ENCODE measurements at regions not wholly inside any gene's neighbourhood (a gene's known extent, or its start where the extent isn't known, plus 50 kb on each side); places are given as distances from the start of the nearest gene placed in this dataset.

DNA sequence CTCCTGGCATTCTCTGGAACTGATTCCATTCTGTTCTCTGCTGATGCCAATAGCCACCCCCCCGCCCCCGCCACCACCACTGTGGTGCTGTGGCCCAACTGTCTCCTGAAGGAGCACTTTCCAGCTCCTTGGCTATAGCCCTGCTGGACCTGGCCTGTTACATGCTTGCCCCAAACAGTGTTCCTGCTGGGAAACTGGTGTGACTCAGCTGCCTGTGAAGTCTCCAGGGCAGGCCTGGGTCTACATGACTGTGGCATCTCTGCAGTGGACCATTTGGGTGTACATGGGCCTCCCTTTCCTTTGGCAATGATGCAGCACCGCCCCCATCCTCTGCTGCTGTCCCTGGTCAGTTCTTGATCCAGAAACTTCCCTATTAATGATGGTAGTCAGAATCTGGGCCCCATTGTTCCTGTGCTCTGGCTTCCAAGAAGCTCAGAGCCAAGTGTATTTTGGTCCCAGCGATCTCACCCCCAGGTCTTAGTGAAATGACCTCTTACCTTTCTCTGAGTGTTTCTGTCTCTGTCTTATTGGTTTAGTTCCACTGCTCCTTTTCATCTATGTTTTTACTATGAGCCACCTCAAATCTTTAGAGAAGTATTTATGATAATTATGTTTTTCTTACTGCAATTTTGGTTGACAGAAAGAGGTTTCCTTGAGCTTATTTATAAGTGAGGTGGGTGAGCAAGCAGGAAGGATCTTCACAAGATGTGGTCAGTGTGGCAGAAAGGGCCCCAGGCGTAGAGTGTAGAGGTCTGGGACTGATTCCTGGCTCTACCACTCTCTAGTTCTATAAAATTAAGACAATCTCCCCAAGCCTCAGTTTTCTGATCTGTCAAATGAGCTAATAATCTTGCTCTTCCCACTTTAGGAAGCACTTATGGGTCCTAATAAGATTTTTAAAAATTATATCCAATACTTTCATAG lies 210.7 kb upstream of the EOLA2 start:
- TF ChIP-seq, protein P1, sequence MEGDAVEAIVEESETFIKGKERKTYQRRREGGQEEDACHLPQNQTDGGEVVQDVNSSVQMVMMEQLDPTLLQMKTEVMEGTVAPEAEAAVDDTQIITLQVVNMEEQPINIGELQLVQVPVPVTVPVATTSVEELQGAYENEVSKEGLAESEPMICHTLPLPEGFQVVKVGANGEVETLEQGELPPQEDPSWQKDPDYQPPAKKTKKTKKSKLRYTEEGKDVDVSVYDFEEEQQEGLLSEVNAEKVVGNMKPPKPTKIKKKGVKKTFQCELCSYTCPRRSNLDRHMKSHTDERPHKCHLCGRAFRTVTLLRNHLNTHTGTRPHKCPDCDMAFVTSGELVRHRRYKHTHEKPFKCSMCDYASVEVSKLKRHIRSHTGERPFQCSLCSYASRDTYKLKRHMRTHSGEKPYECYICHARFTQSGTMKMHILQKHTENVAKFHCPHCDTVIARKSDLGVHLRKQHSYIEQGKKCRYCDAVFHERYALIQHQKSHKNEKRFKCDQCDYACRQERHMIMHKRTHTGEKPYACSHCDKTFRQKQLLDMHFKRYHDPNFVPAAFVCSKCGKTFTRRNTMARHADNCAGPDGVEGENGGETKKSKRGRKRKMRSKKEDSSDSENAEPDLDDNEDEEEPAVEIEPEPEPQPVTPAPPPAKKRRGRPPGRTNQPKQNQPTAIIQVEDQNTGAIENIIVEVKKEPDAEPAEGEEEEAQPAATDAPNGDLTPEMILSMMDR (conservative IDR thresholded peaks at IDR 0.05): no peak
- no peak for TF ChIP-seq ZFX (IDR thresholded peaks at IDR 0.05)
- no peak overlapping the region for H3K27ac ChIP-seq

DNA sequence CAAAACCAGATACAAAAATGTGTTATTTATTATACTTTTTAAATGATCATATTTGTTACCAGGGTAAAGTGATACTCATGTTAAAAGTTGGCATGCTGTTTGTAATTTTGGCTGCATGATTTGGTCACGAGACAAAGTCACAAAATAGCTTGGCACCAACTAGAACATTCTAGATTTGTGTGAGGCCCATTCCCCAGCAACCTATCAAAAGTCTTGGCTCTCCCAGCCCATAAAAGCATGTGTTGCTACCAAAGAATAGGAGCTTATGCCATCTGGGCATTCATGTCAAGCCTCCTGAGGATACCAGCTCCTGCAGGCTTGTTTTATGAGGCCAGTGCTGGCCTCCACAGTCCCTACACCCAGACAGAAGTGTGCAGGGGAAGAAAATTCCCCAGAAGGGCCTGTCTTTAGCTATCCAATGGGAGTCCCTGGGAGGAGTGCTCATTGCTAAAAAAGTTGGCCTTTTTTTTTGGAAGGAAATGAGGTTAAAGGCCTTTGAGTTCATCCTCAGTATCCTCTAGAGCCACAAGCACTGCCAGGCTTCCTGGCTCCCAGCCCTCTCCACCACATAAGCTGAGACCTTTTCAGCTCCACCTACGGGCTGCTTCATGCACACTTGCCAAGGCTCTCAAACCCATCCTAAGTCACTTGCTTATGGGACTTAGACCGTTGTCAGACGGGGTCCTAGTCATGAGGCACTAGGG lies 211.9 kb upstream of the EOLA2 start:
- TF ChIP-seq, protein P1 (conservative IDR thresholded peaks at IDR 0.05): no peak
- no peak for TF ChIP-seq ZFX (IDR thresholded peaks at IDR 0.05)
- H3K27ac ChIP-seq: no peak overlapping the region

DNA sequence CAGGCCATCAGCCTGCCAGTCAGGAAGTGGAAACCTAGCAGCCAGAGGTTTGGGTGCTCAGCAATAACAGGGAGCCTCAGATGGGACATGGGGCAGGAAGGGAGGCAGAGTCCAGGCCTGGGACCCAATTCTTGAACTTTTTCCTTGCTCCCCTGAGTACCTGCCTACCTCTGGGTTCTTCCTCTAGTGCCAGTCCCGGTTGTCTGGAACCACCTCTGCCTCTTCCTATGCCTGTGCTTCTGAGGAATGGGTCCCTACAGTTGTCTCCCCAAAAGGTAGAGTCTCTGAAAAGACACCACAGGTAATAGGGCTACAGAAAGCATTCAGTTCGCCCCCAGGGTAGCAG lies 212.4 kb upstream of the MAMLD1 start:
- TF ChIP-seq, protein P1 (conservative IDR thresholded peaks at IDR 0.05): no peak
- TF ChIP-seq ZFX (IDR thresholded peaks at IDR 0.05): no peak
- no peak overlapping the region for H3K27ac ChIP-seq

DNA sequence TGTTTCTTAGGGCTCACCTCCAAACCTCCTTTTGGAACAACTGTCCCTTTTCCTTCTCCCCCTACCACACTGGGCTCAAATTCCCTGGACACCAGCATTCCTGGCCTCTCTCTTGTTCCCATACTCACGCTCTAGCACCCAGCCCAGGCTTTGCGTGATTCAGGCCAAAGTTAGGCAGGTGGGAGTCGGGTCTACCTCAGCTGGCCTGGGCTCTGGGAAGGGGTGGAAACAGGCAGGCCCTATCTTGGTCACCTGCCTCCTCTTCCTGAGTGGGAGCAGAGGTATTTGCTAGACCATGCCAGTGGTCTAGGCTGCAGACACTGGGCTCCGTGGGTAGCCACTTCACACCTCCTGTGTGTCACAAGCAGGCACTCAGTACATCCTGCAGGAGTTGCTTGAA lies 211.1 kb upstream of the MAMLD1 start:
- TF ChIP-seq ZFX (IDR thresholded peaks at IDR 0.05): no peak
- TF ChIP-seq, protein P1 (conservative IDR thresholded peaks at IDR 0.05): no peak

DNA sequence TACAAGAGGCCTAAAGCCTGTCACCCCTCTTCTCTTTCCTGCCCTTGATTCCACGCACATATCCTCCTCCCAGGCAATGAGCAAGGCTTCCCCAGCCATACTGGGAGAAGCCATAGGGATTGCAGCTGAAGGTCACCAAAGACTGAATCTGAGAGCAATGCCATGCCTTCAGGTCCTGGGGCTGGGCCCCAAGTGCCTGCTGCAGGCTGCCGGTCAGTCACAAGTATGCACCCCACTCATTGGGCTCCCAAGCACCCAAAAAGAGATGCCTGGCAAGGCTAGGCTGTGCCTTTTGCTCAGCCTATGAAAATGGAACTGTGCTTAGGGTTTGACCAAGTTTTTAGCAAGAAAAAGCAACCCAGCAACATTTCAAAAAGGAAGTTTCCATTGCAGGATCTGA lies 210.6 kb upstream of the MAMLD1 start:
- TF ChIP-seq, protein P1 (conservative IDR thresholded peaks at IDR 0.05): no peak
- no peak for TF ChIP-seq ZFX (IDR thresholded peaks at IDR 0.05)
- H3K27ac ChIP-seq: no peak overlapping the region

More for the DNA sequence above, 211.1 kb upstream of the MAMLD1 start:
- no peak overlapping the region for H3K27ac ChIP-seq

DNA sequence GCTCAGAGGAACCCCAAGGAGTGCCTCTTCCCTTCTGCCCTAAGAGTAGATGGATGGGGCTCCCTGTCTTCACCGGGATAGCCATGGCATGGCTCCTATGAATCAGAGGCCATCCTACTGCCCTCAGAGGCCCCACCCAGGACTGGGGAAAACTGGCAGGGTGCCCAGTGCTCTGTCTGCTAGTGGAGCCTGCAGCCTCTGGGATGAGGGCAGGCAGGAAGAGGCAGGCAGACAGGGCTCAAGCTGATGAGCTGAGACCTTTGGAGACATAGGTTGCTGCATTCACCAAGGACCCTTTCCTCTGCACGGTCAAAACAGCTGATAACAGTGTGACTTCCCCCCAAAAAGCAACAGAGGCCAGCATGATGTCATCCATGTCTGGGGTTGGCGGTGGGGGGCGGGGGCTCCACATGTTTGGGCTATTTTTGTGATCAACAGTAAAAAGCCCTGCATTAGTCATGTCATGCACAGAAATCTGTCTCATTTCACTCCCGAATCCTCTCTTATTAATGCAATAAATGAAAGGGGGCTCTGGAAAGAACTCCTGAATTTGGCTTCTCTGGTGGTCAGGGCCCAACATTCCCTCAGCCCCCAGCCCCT lies 207.6 kb upstream of the MAMLD1 start:
- H3K27ac ChIP-seq: no peak overlapping the region

More for the DNA sequence above, 207.6 kb upstream of the MAMLD1 start:
- TF ChIP-seq, protein P1 (conservative IDR thresholded peaks at IDR 0.05): no peak
- no peak for TF ChIP-seq ZFX (IDR thresholded peaks at IDR 0.05)

Data from C4-2B (cell line).